HG02759 (cell line): ENCODE measurements at regions not wholly inside any gene's neighbourhood (a gene's known extent, or its start where the extent isn't known, plus 50 kb on each side); places are given as distances from the start of the nearest gene placed in this dataset.

Experiments
- ATAC-seq: cut with Tn5 transposase; IDR thresholded peaks from one replicate; pipeline ENCODE4 v1.9.1; 2021; ENCODE audit warnings: mild to moderate bottlenecking, moderate library complexity; ENCODE audit not compliant: unreplicated experiment

- ATAC-seq: no peak
These were observed 55.2 kb downstream of the IRX2 start for GRCh38 chr5:2696156-2696807.

GRCh38 chr5:2695200-2695891 is 56.1 kb downstream of the IRX2 start:
- ATAC-seq: no peak

GRCh38 chr5:2691530-2691929 is 59.9 kb downstream of the IRX2 start:
- ATAC-seq: no peak

- no peak for ATAC-seq
These were observed 61.2 kb downstream of the IRX2 start for GRCh38 chr5:2690293-2690692.

- no peak for ATAC-seq
These were observed 62.9 kb downstream of the IRX2 start for GRCh38 chr5:2688586-2688985.

- no peak for ATAC-seq
These were observed 63.7 kb downstream of the IRX2 start for GRCh38 chr5:2687746-2688145.

- ATAC-seq: no peak
These were observed 65.0 kb downstream of the IRX2 start for GRCh38 chr5:2686321-2687124.

GRCh38 chr5:2685651-2686272 is 65.7 kb downstream of the IRX2 start:
- ATAC-seq: no peak

- no peak for ATAC-seq
These were observed 66.9 kb downstream of the IRX2 start for GRCh38 chr5:2684606-2685005.

- ATAC-seq: no peak
These were observed 67.8 kb downstream of the IRX2 start for GRCh38 chr5:2683720-2684119.

GRCh38 chr5:2681476-2681875 is 70.0 kb downstream of the IRX2 start:
- no peak for ATAC-seq

GRCh38 chr5:2680979-2681378 is 70.5 kb downstream of the IRX2 start:
- ATAC-seq: no peak

GRCh38 chr5:2677689-2678088 is 73.8 kb downstream of the IRX2 start:
- ATAC-seq: no peak

- no peak for ATAC-seq
These were observed 75.9 kb downstream of the IRX2 start for GRCh38 chr5:2675548-2675947.

- no peak for ATAC-seq
These were observed 77.0 kb downstream of the IRX2 start for GRCh38 chr5:2674456-2674855.

- ATAC-seq: no peak
These were observed 80.5 kb downstream of the IRX2 start for GRCh38 chr5:2670940-2671339.

GRCh38 chr5:2669913-2670312 is 81.6 kb downstream of the IRX2 start:
- no peak for ATAC-seq

- ATAC-seq: no peak
These were observed 82.2 kb downstream of the IRX2 start for GRCh38 chr5:2669259-2669658.

- ATAC-seq: no peak
These were observed 85.4 kb downstream of the IRX2 start for GRCh38 chr5:2666081-2666480.

GRCh38 chr5:2663489-2663888 is 88.0 kb downstream of the IRX2 start:
- ATAC-seq: no peak

GRCh38 chr5:2660315-2660714 is 91.2 kb downstream of the IRX2 start:
- no peak for ATAC-seq
